ENCODE measurements at regions not wholly inside any gene's neighbourhood (a gene's known extent, or its start where the extent isn't known, plus 50 kb on each side); places are given as distances from the start of the nearest gene placed in this dataset.

DNA sequence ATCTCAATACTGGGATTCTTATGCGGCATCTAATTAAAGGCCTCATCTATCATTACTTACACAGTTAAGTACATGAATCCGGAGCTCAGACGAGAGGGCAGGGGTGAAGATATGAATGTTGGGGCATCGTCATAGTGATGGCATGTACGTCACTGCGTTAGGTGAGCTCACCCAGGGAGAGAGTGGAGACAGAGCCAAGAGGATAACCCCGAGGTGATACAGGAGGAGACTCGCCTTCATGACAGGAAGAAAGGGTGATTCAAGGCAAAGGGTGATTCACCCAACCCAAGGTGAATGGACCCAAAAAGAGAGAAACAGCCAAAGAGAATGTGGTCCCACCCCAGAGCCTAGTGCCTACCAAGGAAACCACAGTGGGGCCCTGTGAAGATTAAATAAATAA is 132.9 kb upstream of the BLID start:
- Histone ChIP-seq H3K4me1 (ENCODE audit: control insufficient read depth in 1 of 2, insufficient read depth in 2 of 2, low read length in 2 of 2) (no peaks in the 10 kb centered on the region), H3K36me3 (ENCODE audit: control insufficient read depth in 1 of 2, insufficient read depth in 2 of 2, low read length in 2 of 2) (no peaks in the 10 kb centered on the region), H3K4me3 (ENCODE audit: low read depth in 1 of 2, low read length in 2 of 2) (no peak overlapping the region), H3K27me3 (ENCODE audit: control insufficient read depth in 1 of 2, insufficient read depth in 2 of 2, low read length in 2 of 2) (no peaks in the 10 kb centered on the region), H3K27ac (ENCODE audit: low read depth, low read length) (no peak overlapping the region), H3K9me3 (ENCODE audit: control insufficient read depth in 1 of 2, low read length in 2 of 2) (no peaks in the 10 kb centered on the region), H3K9ac (ENCODE audit: low read depth in 1 of 2, low read length in 2 of 2) (no peak overlapping the region)

DNA sequence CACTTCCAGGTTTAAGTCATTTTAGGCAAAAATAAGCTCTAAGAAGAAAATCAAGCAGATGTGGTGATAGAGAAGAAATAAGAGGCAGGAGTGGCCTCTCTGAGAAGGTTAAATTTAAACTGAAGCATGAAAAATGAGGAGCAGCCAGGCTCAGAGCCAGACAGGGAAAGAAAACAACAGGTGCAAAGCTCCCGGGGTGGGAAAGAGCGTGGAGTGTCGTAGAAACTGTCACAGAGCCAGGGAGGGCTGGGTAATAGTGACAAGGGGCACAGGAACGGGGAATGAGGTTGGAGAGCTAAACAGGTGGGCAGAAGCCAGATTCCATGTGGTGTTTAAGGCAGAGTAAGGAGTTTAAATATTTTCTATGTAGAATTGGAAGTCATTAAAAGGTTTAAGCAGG is 132.1 kb upstream of the BLID start:
- no peaks in the 10 kb centered on the region for H3K36me3 ChIP-seq (ENCODE audit: control insufficient read depth in 1 of 2, insufficient read depth in 2 of 2, low read length in 2 of 2)
- no peak overlapping the region for H3K27ac ChIP-seq (ENCODE audit: low read depth, low read length)
- H3K9me3 ChIP-seq (ENCODE audit: control insufficient read depth in 1 of 2, low read length in 2 of 2), result no peaks in the 10 kb centered on the region
- no peaks in the 10 kb centered on the region for H3K4me1 ChIP-seq (ENCODE audit: control insufficient read depth in 1 of 2, insufficient read depth in 2 of 2, low read length in 2 of 2)
- H3K27me3 ChIP-seq (ENCODE audit: control insufficient read depth in 1 of 2, insufficient read depth in 2 of 2, low read length in 2 of 2), result no peaks in the 10 kb centered on the region
- no peak overlapping the region for H3K9ac ChIP-seq (ENCODE audit: low read depth in 1 of 2, low read length in 2 of 2)
- no peak overlapping the region for H3K4me3 ChIP-seq (ENCODE audit: low read depth in 1 of 2, low read length in 2 of 2)

DNA sequence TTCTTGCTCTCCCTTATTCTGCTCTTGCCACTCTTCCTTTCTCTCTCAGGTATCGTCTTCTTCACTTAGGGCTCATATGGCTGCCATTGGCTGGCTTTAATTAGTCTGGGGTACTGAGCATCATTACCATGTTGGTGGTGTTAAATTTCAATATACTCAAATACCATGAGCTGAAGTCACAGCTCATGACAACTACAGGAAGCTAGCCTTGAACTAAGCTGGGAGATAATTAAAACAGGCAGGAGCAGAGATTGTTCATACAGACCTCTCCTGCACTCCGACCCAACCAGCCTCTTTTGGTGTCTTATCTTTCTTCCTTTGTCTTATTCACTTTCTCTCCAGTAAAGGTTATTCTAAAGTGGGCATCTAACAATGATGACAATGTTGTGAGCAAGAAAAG is 130.9 kb upstream of the BLID start:
- Histone ChIP-seq H3K27ac (ENCODE audit: low read depth, low read length) (no peak overlapping the region), H3K27me3 (ENCODE audit: control insufficient read depth in 1 of 2, insufficient read depth in 2 of 2, low read length in 2 of 2) (no peaks in the 10 kb centered on the region), H3K36me3 (ENCODE audit: control insufficient read depth in 1 of 2, insufficient read depth in 2 of 2, low read length in 2 of 2) (no peaks in the 10 kb centered on the region), H3K9ac (ENCODE audit: low read depth in 1 of 2, low read length in 2 of 2) (no peak overlapping the region), H3K9me3 (ENCODE audit: control insufficient read depth in 1 of 2, low read length in 2 of 2) (no peaks in the 10 kb centered on the region), H3K4me1 (ENCODE audit: control insufficient read depth in 1 of 2, insufficient read depth in 2 of 2, low read length in 2 of 2) (no peaks in the 10 kb centered on the region), H3K4me3 (ENCODE audit: low read depth in 1 of 2, low read length in 2 of 2) (no peak overlapping the region)

DNA sequence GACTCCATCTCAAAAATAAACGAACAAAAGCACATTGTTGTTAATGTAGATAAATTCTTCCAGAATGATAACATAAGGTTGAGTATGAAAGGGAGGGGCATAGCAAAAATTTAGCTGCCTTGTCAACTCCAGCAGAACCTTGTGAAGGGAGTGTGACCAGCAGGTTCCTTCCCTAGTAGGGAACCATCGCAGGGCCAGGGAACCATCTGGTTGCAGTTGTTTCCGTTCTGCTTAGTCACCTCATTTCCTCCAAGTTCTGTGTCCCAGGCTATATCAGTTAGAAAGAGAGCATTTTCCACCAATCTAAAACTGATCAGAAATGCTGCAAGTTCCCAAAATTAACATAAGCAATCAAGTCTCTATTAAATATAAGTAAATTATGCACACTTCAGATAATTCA is 126.7 kb upstream of the BLID start:
- Histone ChIP-seq H3K4me3 (ENCODE audit: low read depth in 1 of 2, low read length in 2 of 2) (no peak overlapping the region), H3K4me1 (ENCODE audit: control insufficient read depth in 1 of 2, insufficient read depth in 2 of 2, low read length in 2 of 2) (no peaks in the 10 kb centered on the region), H3K27ac (ENCODE audit: low read depth, low read length) (no peak overlapping the region), H3K27me3 (ENCODE audit: control insufficient read depth in 1 of 2, insufficient read depth in 2 of 2, low read length in 2 of 2) (no peaks in the 10 kb centered on the region), H3K36me3 (ENCODE audit: control insufficient read depth in 1 of 2, insufficient read depth in 2 of 2, low read length in 2 of 2) (no peaks in the 10 kb centered on the region), H3K9ac (ENCODE audit: low read depth in 1 of 2, low read length in 2 of 2) (no peak overlapping the region), H3K9me3 (ENCODE audit: control insufficient read depth in 1 of 2, low read length in 2 of 2) (no peaks in the 10 kb centered on the region)

DNA sequence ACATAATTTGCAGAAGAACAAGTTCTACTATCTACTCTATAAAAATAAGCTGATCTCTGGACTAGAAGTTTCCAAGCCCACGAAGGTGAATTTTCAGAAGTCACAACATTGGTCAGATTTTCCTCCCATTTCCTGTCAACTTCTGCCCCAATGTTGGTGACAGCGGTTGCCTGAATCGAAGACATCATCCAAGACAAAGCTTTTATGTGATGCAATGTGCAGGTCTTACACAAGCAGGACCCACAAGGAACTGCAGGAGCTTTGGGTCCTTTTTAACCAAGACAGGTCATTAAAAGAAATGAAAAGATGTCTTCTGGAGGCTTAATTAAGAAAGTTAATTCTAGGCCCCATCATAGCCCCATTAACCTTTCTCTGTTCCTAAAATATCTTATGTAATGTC is 125.6 kb upstream of the BLID start:
- H3K36me3 ChIP-seq (ENCODE audit: control insufficient read depth in 1 of 2, insufficient read depth in 2 of 2, low read length in 2 of 2), result no peaks in the 10 kb centered on the region
- H3K27me3 ChIP-seq (ENCODE audit: control insufficient read depth in 1 of 2, insufficient read depth in 2 of 2, low read length in 2 of 2), result no peaks in the 10 kb centered on the region
- no peak overlapping the region for H3K9ac ChIP-seq (ENCODE audit: low read depth in 1 of 2, low read length in 2 of 2)
- H3K4me3 ChIP-seq (ENCODE audit: low read depth in 1 of 2, low read length in 2 of 2), result no peak overlapping the region
- H3K27ac ChIP-seq (ENCODE audit: low read depth, low read length), result no peak overlapping the region
- H3K9me3 ChIP-seq (ENCODE audit: control insufficient read depth in 1 of 2, low read length in 2 of 2), result no peaks in the 10 kb centered on the region
- H3K4me1 ChIP-seq (ENCODE audit: control insufficient read depth in 1 of 2, insufficient read depth in 2 of 2, low read length in 2 of 2), result no peaks in the 10 kb centered on the region

DNA sequence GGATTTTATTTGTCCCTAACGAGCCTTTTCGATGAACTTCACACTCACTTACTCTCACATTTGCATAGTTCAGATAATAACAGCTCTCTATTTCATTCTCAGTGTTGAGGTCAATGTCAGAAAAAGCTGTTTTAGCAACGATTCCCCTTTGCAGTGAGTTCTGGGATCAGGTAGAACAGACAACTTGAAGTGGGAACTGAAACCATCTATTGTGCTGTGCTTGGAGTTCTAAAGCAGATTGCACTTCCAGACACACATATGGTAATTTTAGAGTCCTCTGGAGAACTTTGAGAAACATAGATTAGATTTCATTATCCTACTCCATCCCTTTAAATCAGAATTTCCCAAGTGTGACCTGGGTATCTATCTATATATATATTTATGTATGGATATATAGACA is 124.6 kb upstream of the BLID start:
- Histone ChIP-seq H3K27me3 (ENCODE audit: control insufficient read depth in 1 of 2, insufficient read depth in 2 of 2, low read length in 2 of 2) (no peaks in the 10 kb centered on the region), H3K27ac (ENCODE audit: low read depth, low read length) (no peak overlapping the region), H3K4me1 (ENCODE audit: control insufficient read depth in 1 of 2, insufficient read depth in 2 of 2, low read length in 2 of 2) (no peaks in the 10 kb centered on the region), H3K9ac (ENCODE audit: low read depth in 1 of 2, low read length in 2 of 2) (no peak overlapping the region), H3K36me3 (ENCODE audit: control insufficient read depth in 1 of 2, insufficient read depth in 2 of 2, low read length in 2 of 2) (no peaks in the 10 kb centered on the region), H3K4me3 (ENCODE audit: low read depth in 1 of 2, low read length in 2 of 2) (no peak overlapping the region), H3K9me3 (ENCODE audit: control insufficient read depth in 1 of 2, low read length in 2 of 2) (no peaks in the 10 kb centered on the region)

DNA sequence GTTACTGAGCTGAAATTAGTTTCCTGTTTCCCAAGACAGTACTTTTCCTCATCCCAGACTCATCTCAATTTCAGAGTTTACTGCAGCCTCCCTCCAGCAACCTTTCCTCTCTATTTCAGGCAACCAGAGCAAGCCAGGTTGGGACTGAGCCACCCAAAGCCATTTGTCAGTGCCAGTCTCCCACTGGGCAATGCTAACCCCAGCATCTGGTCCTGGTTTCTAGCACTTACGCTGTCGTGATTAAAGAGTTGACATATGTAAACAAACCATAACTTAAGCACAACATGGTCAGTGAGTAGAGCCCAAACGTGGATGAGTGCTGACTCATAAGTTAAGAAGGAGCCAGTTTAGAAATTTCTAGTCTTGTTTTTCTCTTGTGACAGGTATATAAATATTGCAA is 119.6 kb upstream of the BLID start:
- Histone ChIP-seq H3K4me1 (ENCODE audit: control insufficient read depth in 1 of 2, insufficient read depth in 2 of 2, low read length in 2 of 2) (no peaks in the 10 kb centered on the region), H3K36me3 (ENCODE audit: control insufficient read depth in 1 of 2, insufficient read depth in 2 of 2, low read length in 2 of 2) (no peaks in the 10 kb centered on the region), H3K9ac (ENCODE audit: low read depth in 1 of 2, low read length in 2 of 2) (no peak overlapping the region), H3K27me3 (ENCODE audit: control insufficient read depth in 1 of 2, insufficient read depth in 2 of 2, low read length in 2 of 2) (no peaks in the 10 kb centered on the region), H3K9me3 (ENCODE audit: control insufficient read depth in 1 of 2, low read length in 2 of 2) (no peaks in the 10 kb centered on the region), H3K27ac (ENCODE audit: low read depth, low read length) (no peak overlapping the region), H3K4me3 (ENCODE audit: low read depth in 1 of 2, low read length in 2 of 2) (no peak overlapping the region)

DNA sequence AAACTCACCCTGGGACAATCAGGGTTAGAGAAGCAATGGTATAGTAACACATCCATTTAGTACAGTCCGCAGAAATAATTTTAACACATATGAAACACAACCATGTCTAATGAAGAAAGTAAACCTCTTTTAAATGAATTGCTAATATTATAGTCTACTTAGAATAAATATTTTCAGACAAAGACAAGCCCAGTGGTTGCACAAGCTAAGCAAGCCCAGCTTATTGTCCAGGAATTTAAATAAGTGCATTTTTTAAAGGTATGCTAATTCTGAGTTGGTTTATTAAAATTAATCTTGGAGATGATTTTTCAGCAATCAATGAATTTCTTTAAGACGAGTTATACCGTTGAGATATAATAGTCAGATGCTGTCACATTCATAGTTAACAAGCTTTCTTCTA is 118.8 kb upstream of the BLID start:
- Histone ChIP-seq H3K4me3 (ENCODE audit: low read depth in 1 of 2, low read length in 2 of 2) (no peak overlapping the region), H3K9me3 (ENCODE audit: control insufficient read depth in 1 of 2, low read length in 2 of 2) (no peaks in the 10 kb centered on the region), H3K9ac (ENCODE audit: low read depth in 1 of 2, low read length in 2 of 2) (no peak overlapping the region), H3K27ac (ENCODE audit: low read depth, low read length) (no peak overlapping the region), H3K36me3 (ENCODE audit: control insufficient read depth in 1 of 2, insufficient read depth in 2 of 2, low read length in 2 of 2) (no peaks in the 10 kb centered on the region), H3K27me3 (ENCODE audit: control insufficient read depth in 1 of 2, insufficient read depth in 2 of 2, low read length in 2 of 2) (no peaks in the 10 kb centered on the region), H3K4me1 (ENCODE audit: control insufficient read depth in 1 of 2, insufficient read depth in 2 of 2, low read length in 2 of 2) (no peaks in the 10 kb centered on the region)

DNA sequence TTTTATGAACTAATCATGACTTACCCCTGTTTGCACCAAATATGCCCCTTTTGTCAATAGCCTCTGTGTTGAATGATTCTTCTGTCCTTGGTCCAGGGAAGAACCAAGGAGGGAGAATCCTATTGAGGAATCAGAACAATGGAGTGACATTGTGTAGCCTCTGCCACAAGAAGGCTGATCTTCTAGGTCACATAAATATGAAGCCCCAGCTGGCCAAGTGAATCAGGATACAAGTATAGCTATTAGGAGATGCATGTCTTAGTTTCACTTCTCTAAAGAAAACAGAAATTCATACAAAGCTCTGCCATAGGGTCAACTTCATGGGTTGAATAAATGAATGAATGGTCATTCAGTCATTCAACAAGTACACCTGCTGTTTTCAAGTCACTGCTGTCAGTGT is 118.2 kb upstream of the BLID start:
- Histone ChIP-seq H3K4me1 (ENCODE audit: control insufficient read depth in 1 of 2, insufficient read depth in 2 of 2, low read length in 2 of 2) (no peaks in the 10 kb centered on the region), H3K27me3 (ENCODE audit: control insufficient read depth in 1 of 2, insufficient read depth in 2 of 2, low read length in 2 of 2) (no peaks in the 10 kb centered on the region), H3K27ac (ENCODE audit: low read depth, low read length) (no peak overlapping the region), H3K36me3 (ENCODE audit: control insufficient read depth in 1 of 2, insufficient read depth in 2 of 2, low read length in 2 of 2) (no peaks in the 10 kb centered on the region), H3K9me3 (ENCODE audit: control insufficient read depth in 1 of 2, low read length in 2 of 2) (no peaks in the 10 kb centered on the region), H3K4me3 (ENCODE audit: low read depth in 1 of 2, low read length in 2 of 2) (no peak overlapping the region), H3K9ac (ENCODE audit: low read depth in 1 of 2, low read length in 2 of 2) (no peak overlapping the region)

DNA sequence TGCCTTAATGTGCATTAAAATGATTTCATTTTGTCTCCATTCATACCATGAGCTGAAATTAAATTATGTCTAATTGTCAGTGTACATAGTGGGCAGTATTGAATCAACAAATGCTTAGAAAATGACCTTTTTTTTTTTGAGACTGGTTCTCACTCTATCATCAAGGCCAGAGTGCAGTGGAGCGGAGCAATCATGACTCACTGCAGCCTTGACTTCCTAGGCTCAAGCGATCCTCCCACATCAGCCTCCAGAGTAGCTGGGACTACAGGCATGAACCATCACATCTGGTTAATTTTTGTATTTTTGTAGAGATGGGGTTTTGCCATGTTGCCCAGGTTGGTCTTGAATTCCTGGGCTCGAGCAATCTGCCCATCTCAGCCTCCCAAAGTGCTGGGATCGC is 117.0 kb upstream of the BLID start:
- no peaks in the 10 kb centered on the region for H3K4me1 ChIP-seq (ENCODE audit: control insufficient read depth in 1 of 2, insufficient read depth in 2 of 2, low read length in 2 of 2)
- H3K9ac ChIP-seq (ENCODE audit: low read depth in 1 of 2, low read length in 2 of 2), result no peak overlapping the region
- H3K4me3 ChIP-seq (ENCODE audit: low read depth in 1 of 2, low read length in 2 of 2), result no peak overlapping the region
- no peak overlapping the region for H3K27ac ChIP-seq (ENCODE audit: low read depth, low read length)
- no peaks in the 10 kb centered on the region for H3K36me3 ChIP-seq (ENCODE audit: control insufficient read depth in 1 of 2, insufficient read depth in 2 of 2, low read length in 2 of 2)
- H3K9me3 ChIP-seq (ENCODE audit: control insufficient read depth in 1 of 2, low read length in 2 of 2), result no peaks in the 10 kb centered on the region
- no peaks in the 10 kb centered on the region for H3K27me3 ChIP-seq (ENCODE audit: control insufficient read depth in 1 of 2, insufficient read depth in 2 of 2, low read length in 2 of 2)

DNA sequence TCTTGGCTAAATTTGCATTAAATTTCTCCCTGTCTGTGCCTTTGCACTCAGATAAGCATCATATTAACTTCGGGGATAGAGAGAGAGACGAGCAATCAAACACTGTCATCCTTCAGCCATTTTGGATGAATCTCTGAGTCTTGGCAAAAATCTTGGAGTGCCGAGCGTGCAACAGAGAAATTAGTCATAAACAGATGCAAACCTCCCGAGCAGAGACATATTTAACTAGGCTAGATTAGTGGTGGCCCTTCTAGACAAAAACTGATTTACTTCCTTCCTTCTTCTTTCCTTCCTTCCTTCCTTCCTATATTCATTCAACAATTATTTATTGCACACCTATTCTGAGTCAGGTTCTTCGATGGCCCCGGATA is 114.4 kb upstream of the BLID start:
- H3K27me3 ChIP-seq (ENCODE audit: control insufficient read depth in 1 of 2, insufficient read depth in 2 of 2, low read length in 2 of 2), result no peaks in the 10 kb centered on the region
- H3K9me3 ChIP-seq (ENCODE audit: control insufficient read depth in 1 of 2, low read length in 2 of 2), result no peaks in the 10 kb centered on the region
- H3K27ac ChIP-seq (ENCODE audit: low read depth, low read length), result no peak overlapping the region
- peak overlapping the region in 1 of 2 donors; percentile 38 for H3K4me3 ChIP-seq (ENCODE audit: low read depth in 1 of 2, low read length in 2 of 2)
- no peak overlapping the region for H3K9ac ChIP-seq (ENCODE audit: low read depth in 1 of 2, low read length in 2 of 2)
- H3K4me1 ChIP-seq (ENCODE audit: control insufficient read depth in 1 of 2, insufficient read depth in 2 of 2, low read length in 2 of 2), result no peaks in the 10 kb centered on the region
- no peaks in the 10 kb centered on the region for H3K36me3 ChIP-seq (ENCODE audit: control insufficient read depth in 1 of 2, insufficient read depth in 2 of 2, low read length in 2 of 2)
